MM.1S (cell line): ENCODE measurements at regions not wholly inside any gene's neighbourhood (a gene's known extent, or its start where the extent isn't known, plus 50 kb on each side); places are given as distances from the start of the nearest gene placed in this dataset.

ENCODE experiments used
- DNase-seq: peaks from one replicate; pipeline ENCODE4 v3.0.0-alpha.2; 2015
- H2AFZ ChIP-seq: fragments of 300-600 bp; sonication (generic); 2 replicates; pipeline ENCODE4 v1.6.0; 2016; ENCODE audit warnings: antibody characterized with exemption, low read length
- H3F3A ChIP-seq: fragments of 300-600 bp; sonication (generic); 2 replicates; pipeline ENCODE4 v1.6.1; 2016; ENCODE audit warnings: mild to moderate bottlenecking, antibody characterized with exemption, low read length, moderate library complexity, mixed read lengths; ENCODE audit not compliant: insufficient read depth
- H3K27ac ChIP-seq: fragments of 300-600 bp; sonication (generic); 2 replicates; pipeline ENCODE4 v1.5.1; 2016; ENCODE audit warnings: mild to moderate bottlenecking, low read length
- H3K27me3 ChIP-seq: fragments of 300-600 bp; sonication (generic); replicated peaks from 2 replicates; pipeline ENCODE4 v1.6.0; 2016; ENCODE audit warnings: low read length; ENCODE audit not compliant: insufficient read depth
- H3K36me3 ChIP-seq: fragments of 300-600 bp; sonication (generic); replicated peaks from 2 replicates; pipeline ENCODE4 v1.6.1; 2016; ENCODE audit warnings: mild to moderate bottlenecking, low read length, mixed read lengths; ENCODE audit not compliant: insufficient read depth
- H3K4me1 ChIP-seq: fragments of 300-600 bp; sonication (generic); 2 replicates; pipeline ENCODE4 v1.6.1; 2016; ENCODE audit warnings: low read length, mixed read lengths
- H3K4me2 ChIP-seq: fragments of 300-600 bp; sonication (generic); 2 replicates; pipeline ENCODE4 v1.6.0; 2016; ENCODE audit warnings: low read depth, low read length
- H3K4me3 ChIP-seq: fragments of 300-600 bp; sonication (generic); 2 replicates; pipeline ENCODE4 v1.5.1; 2016; ENCODE audit warnings: low read length, mixed read lengths
- H3K79me2 ChIP-seq: fragments of 300-600 bp; sonication (generic); 2 replicates; pipeline ENCODE4 v1.6.1; 2016; ENCODE audit warnings: mixed run types, low read length, mixed read lengths
- H3K9ac ChIP-seq: fragments of 300-600 bp; sonication (generic); 2 replicates; pipeline ENCODE4 v1.6.1; 2016; ENCODE audit warnings: low read length, mixed read lengths
- H3K9me2 ChIP-seq: fragments of 300-600 bp; sonication (generic); replicated peaks from 2 replicates; pipeline ENCODE4 v1.6.1; 2016; ENCODE audit warnings: mild to moderate bottlenecking, low read length, mixed read lengths; ENCODE audit not compliant: insufficient read depth
- H3K9me3 ChIP-seq: fragments of 300-600 bp; sonication (generic); replicated peaks from 2 replicates; pipeline ENCODE4 v1.6.1; 2016; ENCODE audit warnings: mild to moderate bottlenecking, low read length, mixed read lengths; ENCODE audit not compliant: insufficient read depth
- H4K20me1 ChIP-seq: fragments of 300-600 bp; sonication (generic); 2 replicates; pipeline ENCODE4 v1.6.1; 2016; ENCODE audit warnings: mild to moderate bottlenecking, low read length, moderate library complexity, mixed read lengths; ENCODE audit not compliant: insufficient read depth
- CTCF ChIP-seq: fragments of 300-600 bp; sonication (generic); IDR thresholded peaks from 2 replicates; pipeline ENCODE4 v1.5.1; 2016; ENCODE audit warnings: antibody characterized with exemption, low read length, mixed read lengths
- EZH2 ChIP-seq: fragments of 300-600 bp; sonication (generic); optimal IDR thresholded peaks from 2 replicates; pipeline ENCODE3; 2017; ENCODE audit warnings: low read depth, mild to moderate bottlenecking, antibody characterized with exemption, low read length, mixed read lengths
- EZH2phosphoT487 ChIP-seq: fragments of 300-600 bp; sonication (generic); IDR thresholded peaks from 2 replicates; pipeline ENCODE4 v1.6.1; 2018; ENCODE audit warnings: antibody characterized with exemption, low read length

GRCh38 chr12:124111006-124111405 lies 138.0 kb downstream of the ZNF664 start:
- H3K9me3 ChIP-seq, result no peaks in the 10 kb centered on the region
- H3K4me2 ChIP-seq, result no peak overlapping the region
- no peak overlapping the region for H2AFZ ChIP-seq
- H4K20me1 ChIP-seq, result no peaks in the 10 kb centered on the region
- no peak overlapping the region for H3K4me3 ChIP-seq
- no peaks in the 10 kb centered on the region for H3K9me2 ChIP-seq
- no peak overlapping the region for H3K27ac ChIP-seq
- no peaks in the 10 kb centered on the region for H3K79me2 ChIP-seq
- H3K27me3 ChIP-seq, result no peaks in the 10 kb centered on the region
- no peak for DNase-seq
- TF ChIP-seq CTCF (no peak), EZH2phosphoT487 (no peak), EZH2 (no peak)
- H3F3A ChIP-seq, result no peaks in the 10 kb centered on the region
- no peaks in the 10 kb centered on the region for H3K36me3 ChIP-seq
- peaks cover 4% of the 10 kb centered on the region; the same call in 1 of the 2 replicates for H3K4me1 ChIP-seq
- no peak overlapping the region for H3K9ac ChIP-seq

DNA sequence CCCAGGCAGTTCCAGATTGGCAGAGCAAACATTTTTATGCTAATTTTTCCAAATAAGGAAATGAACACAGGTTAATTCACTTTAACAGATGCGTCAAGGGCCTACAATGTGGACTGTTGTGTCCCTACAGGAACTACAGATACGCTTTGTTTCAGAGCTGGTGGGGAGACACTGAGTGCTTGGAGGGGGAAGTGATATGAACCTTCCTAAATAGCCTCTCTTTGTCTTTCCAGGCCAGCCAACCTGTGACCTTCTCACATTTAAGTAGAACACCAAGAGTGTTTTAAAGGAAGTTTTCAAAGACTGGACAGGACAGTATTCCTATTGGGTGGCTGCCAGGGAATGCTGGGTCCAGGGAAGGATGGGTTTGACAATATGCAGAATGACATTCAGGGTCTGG lies 141.3 kb downstream of the ZNF664 start:
- H3K27ac ChIP-seq, result no peak overlapping the region
- no peaks in the 10 kb centered on the region for H3F3A ChIP-seq
- no peak overlapping the region for H3K9ac ChIP-seq
- no peaks in the 10 kb centered on the region for H3K9me3 ChIP-seq
- DNase-seq, result no peak
- H3K4me1 ChIP-seq, result peaks cover 4% of the 10 kb centered on the region; the same call in 1 of the 2 replicates
- TF ChIP-seq EZH2 (no peak), EZH2phosphoT487 (no peak), CTCF (no peak)
- no peaks in the 10 kb centered on the region for H3K79me2 ChIP-seq
- H2AFZ ChIP-seq, result no peak overlapping the region
- H3K4me2 ChIP-seq, result no peak overlapping the region
- H3K36me3 ChIP-seq, result no peaks in the 10 kb centered on the region
- no peaks in the 10 kb centered on the region for H3K9me2 ChIP-seq
- H4K20me1 ChIP-seq, result no peaks in the 10 kb centered on the region
- H3K27me3 ChIP-seq, result no peaks in the 10 kb centered on the region
- H3K4me3 ChIP-seq, result no peak overlapping the region

DNA sequence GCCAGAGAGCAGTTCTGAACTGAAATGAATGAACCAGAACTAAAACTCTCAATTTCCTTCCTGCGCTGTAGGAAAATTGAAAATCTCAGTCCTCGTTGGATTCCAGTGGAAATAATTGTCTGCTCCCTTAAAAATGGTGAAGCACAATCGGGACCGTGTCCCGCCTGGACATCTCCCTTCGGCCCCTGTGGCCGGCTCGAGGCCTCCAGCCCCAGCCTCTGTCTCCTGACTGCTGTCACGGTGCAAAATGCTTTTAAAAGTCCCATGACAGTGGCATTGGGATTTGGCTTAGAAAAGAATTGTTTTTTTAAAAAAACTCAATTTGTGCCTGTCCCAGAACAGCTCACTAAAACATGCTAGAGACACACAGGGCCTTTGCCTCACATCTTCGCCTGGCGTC lies 142.5 kb downstream of the ZNF664 start:
- Histone ChIP-seq H3K9me3 (no peaks in the 10 kb centered on the region), H3K4me3 (no peak overlapping the region), H3K79me2 (no peaks in the 10 kb centered on the region), H3K9ac (no peak overlapping the region), H3F3A (no peaks in the 10 kb centered on the region), H3K36me3 (no peaks in the 10 kb centered on the region), H2AFZ (no peak overlapping the region), H4K20me1 (no peaks in the 10 kb centered on the region), H3K4me1 (no peaks in the 10 kb centered on the region), H3K27ac (no peak overlapping the region), H3K27me3 (no peaks in the 10 kb centered on the region), H3K9me2 (no peaks in the 10 kb centered on the region), H3K4me2 (no peak overlapping the region)
- DNase-seq, result no peak
- no peak for TF ChIP-seq EZH2phosphoT487
- no peak for TF ChIP-seq CTCF
- no peak for TF ChIP-seq EZH2
